ENCODE measurements at regions not wholly inside any gene's neighbourhood (a gene's known extent, or its start where the extent isn't known, plus 50 kb on each side); places are given as distances from the start of the nearest gene placed in this dataset.
"Not testable (repeated sequence)": the region's sequence is repeated elsewhere in the genome, so short reads cannot be mapped to it uniquely, and the experiment has no call there.

GRCh38 chr3:18215639-18216038 lies 209.5 kb downstream of the SATB1 start:
- Histone ChIP-seq H3K4me1 (no peaks in the 10 kb centered on the region), H3K36me3 (no peaks in the 10 kb centered on the region), H3K9me3 (no peaks in the 10 kb centered on the region), H3K4me3 (no peak overlapping the region), H3K27me3 (no peaks in the 10 kb centered on the region), H3K27ac (no peak overlapping the region)
- no peak for TF ChIP-seq CTCF (IDR thresholded peaks at IDR 0.05)
- intact Hi-C loops (cut with DNase I; ENCODE audit: low total_unique reads), result no loop called here
- DNase-seq, result no peak

GRCh38 chr3:18211116-18211515 lies 214.0 kb downstream of the SATB1 start:
- Histone ChIP-seq H3K27ac (no peak overlapping the region), H3K36me3 (no peaks in the 10 kb centered on the region), H3K4me3 (no peak overlapping the region), H3K9me3 (no peaks in the 10 kb centered on the region), H3K4me1 (no peaks in the 10 kb centered on the region), H3K27me3 (no peaks in the 10 kb centered on the region)
- WGBS, 5 donors, result 62 to 79% (median 74%) methylated on average over 1 of the region's 1 CpG
- intact Hi-C loops (cut with DNase I; ENCODE audit: low total_unique reads), result no loop called here
- DNase-seq, result no peak
- TF ChIP-seq EP300 (IDR thresholded peaks at IDR 0.05) (no peak), CTCF (IDR thresholded peaks at IDR 0.05) (no peak), POLR2AphosphoS5 (IDR thresholded peaks at IDR 0.05) (no peak), POLR2A (IDR thresholded peaks at IDR 0.05) (no peak)

DNA sequence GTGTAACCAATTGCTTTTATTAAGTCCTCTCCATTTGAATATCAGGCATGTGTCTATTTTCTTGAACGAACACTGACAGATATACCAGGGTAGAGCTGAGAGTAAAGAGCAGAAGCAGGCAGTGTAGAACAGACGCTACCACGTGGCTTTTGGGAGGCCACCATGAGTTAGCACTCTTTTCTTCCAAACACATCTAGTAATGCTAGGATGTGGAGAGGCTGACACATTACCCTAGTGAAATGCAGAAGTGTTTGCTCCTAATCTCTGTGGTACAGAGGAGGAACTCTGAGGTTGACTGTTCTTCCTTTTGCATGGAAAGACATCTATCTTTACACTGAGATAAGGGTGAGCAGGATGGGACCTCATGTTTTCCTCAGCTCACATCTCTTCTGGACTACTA lies 216.3 kb downstream of the SATB1 start:
- H3K36me3 ChIP-seq, result no peaks in the 10 kb centered on the region
- WGBS, 5 donors, result 73 to 81% (median 78%) methylated on average over 3 of the region's 3 CpGs
- no peaks in the 10 kb centered on the region for H3K9me3 ChIP-seq
- peak in 1 of 2 donors; percentile 6 for DNase-seq
- no peaks in the 10 kb centered on the region for H3K4me1 ChIP-seq
- no peak overlapping the region for H3K4me3 ChIP-seq
- TF ChIP-seq POLR2AphosphoS5 (IDR thresholded peaks at IDR 0.05) (no peak), CTCF (IDR thresholded peaks at IDR 0.05) (no peak), POLR2A (IDR thresholded peaks at IDR 0.05) (no peak), EP300 (IDR thresholded peaks at IDR 0.05) (no peak)
- H3K27ac ChIP-seq, result no peak overlapping the region
- no peaks in the 10 kb centered on the region for H3K27me3 ChIP-seq
- intact Hi-C loops (cut with DNase I; ENCODE audit: low total_unique reads), result no loop called here

DNA sequence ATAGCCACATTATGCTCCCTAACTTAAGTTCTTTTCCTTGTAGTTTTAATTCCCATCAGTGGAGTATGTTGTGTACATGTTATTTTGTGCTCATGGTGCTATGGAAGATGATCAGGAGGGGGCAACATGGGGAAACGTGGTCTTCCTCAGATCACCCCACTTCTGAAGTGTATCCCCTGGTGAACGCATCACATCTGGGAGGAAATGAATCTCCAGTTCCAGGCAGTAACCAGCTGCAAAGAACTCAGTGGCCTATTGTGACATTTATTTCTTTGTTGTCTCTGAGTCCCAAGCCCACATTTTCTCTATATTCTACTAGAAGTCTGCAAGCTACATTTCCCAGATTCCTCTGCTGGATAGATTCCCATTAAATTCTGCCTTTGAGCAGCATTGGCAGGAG lies 217.0 kb downstream of the SATB1 start:
- H3K4me3 ChIP-seq, result no peak overlapping the region
- no peaks in the 10 kb centered on the region for H3K9me3 ChIP-seq
- intact Hi-C loops (cut with DNase I; ENCODE audit: low total_unique reads), result no loop called here
- no peaks in the 10 kb centered on the region for H3K4me1 ChIP-seq
- no peak for DNase-seq
- H3K36me3 ChIP-seq, result no peaks in the 10 kb centered on the region
- WGBS, 5 donors, result 52 to 73% (median 66%) methylated on average over 2 of the region's 2 CpGs
- no peak overlapping the region for H3K27ac ChIP-seq
- H3K27me3 ChIP-seq, result no peaks in the 10 kb centered on the region
- TF ChIP-seq EP300 (IDR thresholded peaks at IDR 0.05), result no peak
- TF ChIP-seq POLR2AphosphoS5 (IDR thresholded peaks at IDR 0.05), result no peak
- no peak for TF ChIP-seq CTCF (IDR thresholded peaks at IDR 0.05)
- TF ChIP-seq POLR2A (IDR thresholded peaks at IDR 0.05), result no peak

DNA sequence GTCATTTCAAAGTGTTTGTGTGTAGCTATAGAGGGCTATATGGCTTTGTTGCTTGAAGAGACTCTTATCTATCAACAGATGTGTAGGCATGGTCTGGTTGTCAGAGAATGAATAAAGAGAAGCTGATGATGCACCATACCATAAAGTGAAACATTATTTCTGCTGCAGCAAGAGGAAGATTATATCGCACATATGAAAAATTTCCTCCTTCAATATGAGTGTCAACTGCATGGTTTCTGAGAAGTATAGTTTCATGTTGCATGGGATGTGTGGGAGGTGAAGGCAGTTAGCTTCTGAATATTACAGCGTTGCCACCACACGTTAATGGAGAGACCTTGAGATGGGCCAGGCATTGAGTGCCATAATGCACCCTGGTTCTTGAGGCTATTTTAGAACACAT lies 217.9 kb downstream of the SATB1 start:
- H3K27me3 ChIP-seq, result no peaks in the 10 kb centered on the region
- 81 to 94% (median 86%) methylated on average over 3 of the region's 3 CpGs for WGBS, 5 donors
- intact Hi-C loops (cut with DNase I; ENCODE audit: low total_unique reads), result no loop called here
- no peaks in the 10 kb centered on the region for H3K9me3 ChIP-seq
- TF ChIP-seq CTCF (IDR thresholded peaks at IDR 0.05) (no peak), POLR2AphosphoS5 (IDR thresholded peaks at IDR 0.05) (no peak), POLR2A (IDR thresholded peaks at IDR 0.05) (no peak), EP300 (IDR thresholded peaks at IDR 0.05) (no peak)
- no peak overlapping the region for H3K4me3 ChIP-seq
- no peaks in the 10 kb centered on the region for H3K4me1 ChIP-seq
- no peak for DNase-seq
- H3K27ac ChIP-seq, result no peak overlapping the region
- no peaks in the 10 kb centered on the region for H3K36me3 ChIP-seq

GRCh38 chr3:18205701-18206100 lies 219.4 kb downstream of the SATB1 start:
- H3K4me3 ChIP-seq; H3K4me1 ChIP-seq; H3K9me3 ChIP-seq; intact Hi-C loops (cut with DNase I; ENCODE audit: low total_unique reads); H3K27ac ChIP-seq; H3K27me3 ChIP-seq; H3K36me3 ChIP-seq; DNase-seq: not testable (repeated sequence)
- WGBS, 5 donors, result 84 to 94% (median 90%) methylated on average over 9 of the region's 9 CpGs

Measured in stomach (tissue), 8 donors.